ENCODE measurements at regions not wholly inside any gene's neighbourhood (a gene's known extent, or its start where the extent isn't known, plus 50 kb on each side); places are given as distances from the start of the nearest gene placed in this dataset.

GRCh38 chr12:93079271-93079670 is 150.2 kb upstream of the EEA1 start:
- TF ChIP-seq CTCF (IDR thresholded peaks at IDR 0.05; ENCODE audit: low read length) (no peak), EZH2 (IDR thresholded peaks at IDR 0.05; ENCODE audit: borderline replicate concordance, low read length) (no peak)
